RCC 7860 (cell line): ENCODE measurements at regions not wholly inside any gene's neighbourhood (a gene's known extent, or its start where the extent isn't known, plus 50 kb on each side); places are given as distances from the start of the nearest gene placed in this dataset.

Experiments
- DNase-seq: peaks from one replicate; pipeline ENCODE4 v3.0.0-alpha.2; 2015; ENCODE audit warnings: low spot score
- FAIRE-seq: peaks from 2 replicates; lab custom pipeline; 2012; peaks lifted over from hg19 to GRCh38; lab: Jason Lieb, UNC

DNA sequence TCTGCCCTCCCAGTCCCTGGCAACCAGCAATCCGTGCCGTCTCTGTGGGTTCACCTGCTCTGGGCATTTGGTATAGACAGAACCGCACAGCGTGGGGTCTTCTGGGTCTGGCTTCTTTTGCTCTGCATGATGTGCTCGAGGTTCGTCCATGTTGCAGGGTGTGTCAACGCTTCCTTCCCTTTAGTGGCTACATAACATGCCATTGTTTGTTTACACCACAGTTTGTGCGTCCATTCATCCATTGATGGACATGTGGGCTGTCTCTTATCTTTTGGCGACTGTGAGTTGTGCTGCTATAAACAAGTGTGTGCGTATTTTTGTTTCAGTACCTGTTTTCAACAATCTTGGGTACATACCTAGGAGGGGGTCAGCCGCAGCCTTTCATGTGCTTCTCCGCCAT is 149.5 kb upstream of the RPS6KA2 start:
- no peak for FAIRE-seq
- DNase-seq: no peak

DNA sequence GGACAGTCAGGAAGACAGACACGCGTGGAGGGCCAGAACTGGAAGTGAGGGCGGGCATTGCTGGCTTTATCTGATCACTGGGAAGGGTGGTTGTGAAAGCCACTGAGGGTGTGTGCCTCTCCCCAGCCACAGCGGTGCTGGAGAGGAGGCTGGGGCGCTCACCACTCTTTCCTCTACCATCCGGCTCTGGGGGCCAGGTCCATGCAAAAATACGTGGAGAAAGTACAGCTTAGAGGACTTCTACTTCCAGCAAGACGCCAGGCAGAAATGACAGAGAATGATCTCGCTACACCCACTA is 148.8 kb upstream of the RPS6KA2 start:
- FAIRE-seq: no peak
- DNase-seq: no peak

DNA sequence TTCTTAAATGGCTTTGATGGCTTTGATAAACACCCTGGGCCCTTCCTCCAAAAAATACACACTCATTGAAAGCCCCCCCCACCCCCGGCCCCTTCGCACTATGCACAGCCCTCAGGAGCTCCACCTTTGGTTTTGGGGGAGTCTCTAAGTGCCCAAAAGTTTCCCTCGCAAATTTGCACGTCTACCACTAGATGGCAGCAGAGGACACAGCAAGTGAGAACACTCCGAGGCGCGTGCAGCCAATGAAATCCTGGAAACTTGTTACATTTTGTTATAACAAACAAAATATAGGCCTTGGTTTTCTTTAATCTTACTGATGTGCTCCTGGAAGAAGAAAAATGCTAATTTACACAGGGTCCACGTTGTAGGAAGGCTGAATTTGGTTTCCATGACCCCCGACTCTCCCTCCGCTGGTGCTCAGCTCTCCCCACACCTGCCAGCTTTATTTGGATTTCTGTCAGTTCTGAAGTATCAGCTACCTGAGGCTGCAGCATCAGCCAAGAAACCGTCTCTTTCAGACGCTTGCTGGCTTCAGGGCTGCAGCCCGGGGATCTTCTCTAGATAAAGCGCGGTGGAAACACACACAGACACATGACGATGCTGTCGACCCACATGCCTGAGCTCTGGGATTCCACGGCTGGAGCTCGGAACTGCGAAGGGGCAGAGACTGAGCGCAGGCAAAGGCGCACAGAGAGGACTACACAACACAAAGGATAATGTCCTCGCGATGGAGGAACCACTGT is 148.3 kb upstream of the RPS6KA2 start:
- FAIRE-seq (no peak), DNase-seq (peak; percentile 39)

DNA sequence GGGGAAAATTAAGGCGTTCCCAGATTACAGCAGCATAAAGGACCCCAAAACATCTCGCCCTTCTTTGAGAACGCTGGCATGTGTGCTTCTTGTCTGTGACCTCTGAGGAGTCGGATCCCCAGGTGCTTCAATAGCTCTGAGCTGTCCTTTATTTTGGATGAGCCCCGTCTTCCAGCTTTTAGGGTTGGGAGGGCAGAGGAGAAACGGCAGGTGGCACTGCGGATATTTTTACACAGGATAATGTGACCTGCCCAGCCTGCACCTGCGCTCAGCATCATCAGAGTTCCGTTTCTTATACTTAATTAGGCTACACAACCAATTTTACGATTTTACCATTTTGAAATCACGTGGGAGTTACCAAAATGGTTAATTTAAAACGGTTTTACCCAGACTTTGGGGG is 147.7 kb upstream of the RPS6KA2 start:
- DNase-seq: no peak
- FAIRE-seq: no peak

DNA sequence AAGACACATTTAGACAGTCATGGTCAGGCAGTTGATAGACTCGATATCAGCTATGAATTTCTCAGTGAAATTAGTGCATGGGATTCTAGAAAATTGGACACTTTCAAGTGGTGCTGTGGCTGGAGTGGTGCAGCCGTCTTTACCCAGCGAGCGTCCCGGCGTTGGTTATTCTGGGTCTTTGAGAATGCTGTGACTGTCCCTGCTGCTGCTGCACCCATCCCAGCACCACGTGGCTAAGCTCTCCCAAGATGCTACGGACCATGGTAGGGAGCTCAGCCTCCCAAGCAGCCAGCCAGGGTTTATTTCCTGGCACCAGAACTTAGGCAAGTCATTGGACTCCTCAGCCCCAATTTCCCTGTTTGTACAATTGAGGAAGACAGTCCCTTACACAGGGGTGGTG is 147.2 kb upstream of the RPS6KA2 start:
- FAIRE-seq: no peak
- DNase-seq: no peak

DNA sequence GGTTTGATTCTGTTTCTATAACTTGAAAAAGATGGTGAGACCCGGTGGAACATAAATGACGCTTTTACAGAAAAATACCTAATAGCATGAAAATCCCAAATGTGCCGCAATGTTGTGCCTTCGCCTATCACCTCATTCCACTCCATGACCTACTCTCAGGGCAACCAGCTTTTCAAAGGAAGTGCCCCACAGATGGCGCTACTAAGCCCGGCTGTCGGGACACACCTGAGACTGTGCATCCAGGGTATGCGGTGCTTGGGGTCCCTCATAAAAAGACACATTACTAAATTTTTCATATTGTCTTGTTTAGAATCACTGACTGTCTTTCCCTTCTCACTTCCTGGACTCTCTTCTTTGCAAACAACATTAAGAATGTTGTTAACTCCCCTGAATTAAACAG is 145.5 kb upstream of the RPS6KA2 start:
- FAIRE-seq: no peak
- DNase-seq: no peak

DNA sequence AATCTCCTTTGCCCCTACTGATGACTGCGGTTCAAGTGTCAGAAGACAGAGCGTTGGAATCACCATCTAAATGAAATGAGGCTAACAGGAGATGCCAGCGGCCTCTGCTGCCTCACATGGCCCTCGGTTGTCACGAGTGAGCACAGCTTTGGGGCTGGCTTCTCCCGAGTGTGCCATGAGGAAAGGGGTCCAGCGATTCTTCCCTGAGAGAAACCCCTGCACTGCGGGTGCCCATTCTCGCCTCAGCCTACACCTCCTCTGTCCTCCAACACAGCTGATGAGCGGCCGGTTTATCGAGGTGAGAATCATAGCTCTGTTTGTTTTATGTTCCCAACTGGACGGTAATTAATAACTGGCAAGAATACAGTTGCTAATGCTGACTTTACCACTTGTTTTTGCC is 144.7 kb upstream of the RPS6KA2 start:
- no peak for FAIRE-seq
- DNase-seq: no peak

DNA sequence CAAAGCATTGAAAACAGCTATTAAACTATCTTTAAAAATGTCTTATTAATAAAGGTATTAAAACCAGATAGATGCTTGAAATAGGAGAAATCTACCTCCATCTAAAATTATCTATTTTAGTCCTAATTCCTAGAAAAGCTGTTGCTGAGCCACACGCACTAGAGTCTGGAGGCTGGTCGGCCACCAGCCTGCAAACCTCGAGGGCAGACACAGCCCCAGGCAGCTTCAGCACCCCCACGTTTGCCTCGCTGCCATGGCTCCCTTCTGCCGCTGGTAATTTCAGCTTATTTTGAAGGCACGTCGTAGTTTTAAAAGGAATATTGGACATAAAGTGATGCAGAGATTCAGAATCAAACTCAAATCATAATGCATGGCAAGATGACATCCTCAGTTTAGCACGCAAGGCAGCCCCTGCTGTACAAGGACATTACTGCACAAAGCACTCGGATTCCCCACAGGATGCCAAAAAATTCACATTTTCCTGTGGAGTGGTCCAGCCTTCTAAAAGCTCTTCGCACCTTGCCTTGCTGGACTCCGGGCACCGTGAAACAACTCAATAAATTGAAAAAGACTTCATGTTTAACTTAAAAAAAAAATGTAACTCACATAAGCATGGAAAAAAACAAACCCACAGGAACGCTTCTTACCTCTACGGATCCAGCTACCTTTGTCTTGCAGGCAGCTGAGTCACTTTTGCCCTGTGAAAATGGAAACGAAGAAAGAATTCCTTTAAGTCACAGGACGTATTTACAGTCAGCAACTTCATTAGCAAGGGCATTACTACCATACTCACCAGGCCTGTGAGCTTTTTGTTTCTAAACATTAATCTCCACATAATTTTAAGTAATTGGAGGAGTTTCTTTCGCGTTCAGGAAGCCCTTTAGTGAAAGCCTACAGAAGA is 143.4 kb upstream of the RPS6KA2 start:
- FAIRE-seq: no peak
- DNase-seq: no peak

DNA sequence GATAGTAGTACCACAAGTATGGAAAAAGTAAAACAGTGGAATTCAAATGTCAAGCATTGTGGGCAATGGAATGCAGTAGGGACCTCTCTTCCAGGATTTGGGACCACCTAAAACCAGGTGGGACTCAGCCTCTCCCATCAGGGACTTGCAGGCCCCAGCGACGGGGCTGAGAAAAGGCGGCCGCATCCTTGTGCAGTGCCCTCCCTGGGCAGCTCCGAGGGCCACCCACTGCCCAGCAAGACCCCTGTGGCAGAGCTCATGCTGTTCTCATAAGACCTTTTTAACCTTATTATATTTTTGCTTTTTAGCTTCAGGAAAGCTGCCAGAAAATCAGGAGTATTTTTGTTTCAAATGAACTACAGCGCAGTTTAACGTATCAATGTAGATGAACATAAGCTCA is 142.6 kb upstream of the RPS6KA2 start:
- DNase-seq (no peak), FAIRE-seq (no peak)

DNA sequence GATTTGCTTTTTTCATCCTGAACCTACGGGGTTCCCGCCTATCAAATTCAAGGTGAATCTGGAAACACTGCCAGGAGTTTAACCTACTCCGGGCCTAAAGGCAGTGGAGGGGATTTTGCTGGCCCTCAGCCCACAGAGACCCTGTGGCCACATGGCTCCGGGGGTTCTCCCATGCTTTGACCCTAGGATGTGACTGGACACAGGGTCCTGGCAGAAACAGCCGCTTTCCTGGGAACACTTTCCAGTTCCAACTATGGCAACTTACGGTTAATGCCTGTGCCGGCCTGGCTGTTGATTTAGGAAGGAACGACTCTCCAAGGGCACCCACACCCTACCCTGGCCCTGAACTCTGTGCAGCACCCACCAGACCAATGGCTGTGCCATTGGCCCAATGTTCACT is 141.7 kb upstream of the RPS6KA2 start:
- FAIRE-seq (no peak), DNase-seq (no peak)

DNA sequence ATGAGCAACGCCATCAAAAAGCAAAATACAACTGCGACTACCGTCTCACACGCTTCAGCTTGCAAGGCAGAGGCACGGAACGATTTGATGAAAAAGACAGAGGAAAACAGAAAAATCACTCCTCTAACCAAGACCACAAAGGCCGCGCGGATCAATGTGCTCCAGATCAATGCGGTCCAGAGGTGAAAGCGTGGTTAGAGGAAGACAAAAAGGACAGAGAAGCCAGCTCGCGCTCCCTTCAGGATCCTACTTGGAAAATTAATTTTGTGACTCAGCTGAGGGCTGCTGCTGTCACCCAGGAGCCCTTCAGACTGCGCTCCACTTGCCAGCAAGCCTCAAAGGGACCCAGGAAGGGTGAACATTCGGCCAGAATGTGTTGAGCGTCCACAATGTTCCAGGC is 140.2 kb upstream of the RPS6KA2 start:
- DNase-seq (no peak), FAIRE-seq (no peak)

DNA sequence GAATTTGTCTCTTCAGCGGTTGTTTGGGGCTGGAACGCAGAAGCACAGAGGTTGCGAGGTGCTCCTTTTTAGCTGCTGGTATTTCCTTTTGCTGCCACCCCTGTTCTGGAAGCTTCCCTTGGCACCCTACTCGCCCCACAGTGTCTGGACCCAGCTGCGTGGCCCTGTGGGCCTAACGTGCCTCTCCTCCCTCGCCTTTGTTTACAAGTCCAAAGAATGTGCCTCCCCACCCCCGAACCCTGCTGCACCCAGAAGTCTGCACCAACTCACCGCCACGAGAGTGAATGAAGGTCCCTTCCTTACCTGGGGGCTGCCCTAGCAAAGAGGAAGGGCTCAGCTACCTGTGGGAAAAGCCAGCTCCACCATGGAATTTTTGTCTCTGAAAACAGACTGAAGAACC is 139.7 kb upstream of the RPS6KA2 start:
- DNase-seq (no peak), FAIRE-seq (no peak)

DNA sequence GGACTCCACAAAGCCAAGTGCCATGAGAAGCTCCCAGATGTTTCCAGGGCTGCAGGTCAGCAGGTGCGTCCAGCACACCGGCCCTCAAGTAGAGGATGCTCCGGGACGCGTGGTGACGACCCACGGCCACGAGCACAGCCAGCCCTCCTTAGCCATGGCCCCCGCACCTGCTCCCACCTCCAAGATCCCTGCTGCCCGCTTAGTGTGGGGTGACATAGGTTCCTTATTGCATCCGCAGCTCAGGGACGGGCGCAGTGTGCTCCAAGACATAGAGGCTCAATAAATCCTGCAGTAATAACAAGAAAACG is 138.1 kb upstream of the RPS6KA2 start:
- DNase-seq (no peak), FAIRE-seq (no peak)

DNA sequence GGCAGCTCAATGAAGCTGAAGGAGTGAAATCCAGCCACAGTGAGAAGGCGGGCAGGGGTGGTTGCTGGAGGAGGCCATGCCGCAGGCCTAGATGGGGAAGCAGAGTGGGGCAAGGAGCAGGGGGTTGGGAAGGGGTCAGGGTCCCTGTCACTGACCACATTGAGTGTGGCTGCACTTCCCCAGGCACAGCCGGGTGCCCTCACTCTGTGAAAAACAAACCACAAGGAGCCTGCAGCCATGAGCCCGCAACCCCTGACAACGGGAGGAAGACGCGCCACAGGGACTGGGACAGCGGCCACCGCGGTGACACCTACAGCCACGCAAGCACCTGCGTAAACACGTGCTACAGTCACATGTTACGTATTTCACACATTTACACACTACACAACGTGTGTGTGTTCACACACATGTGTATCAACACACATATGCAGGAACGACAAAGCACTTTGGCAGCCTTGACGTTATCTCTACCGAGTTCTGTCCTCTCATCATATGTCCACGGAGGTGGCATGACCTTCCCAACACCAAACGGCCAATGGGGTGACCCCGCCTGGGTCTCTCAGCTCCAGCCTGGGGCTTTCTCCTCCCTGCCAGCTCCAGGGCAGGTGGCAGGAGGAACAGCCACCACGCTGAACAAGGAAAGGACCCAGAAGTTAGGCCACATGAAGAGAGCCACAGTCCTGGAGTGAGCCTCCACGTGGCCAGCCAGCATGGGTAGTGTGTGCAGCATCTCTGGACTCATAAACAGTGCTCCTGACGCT is 137.6 kb upstream of the RPS6KA2 start:
- FAIRE-seq (no peak), DNase-seq (no peak)

DNA sequence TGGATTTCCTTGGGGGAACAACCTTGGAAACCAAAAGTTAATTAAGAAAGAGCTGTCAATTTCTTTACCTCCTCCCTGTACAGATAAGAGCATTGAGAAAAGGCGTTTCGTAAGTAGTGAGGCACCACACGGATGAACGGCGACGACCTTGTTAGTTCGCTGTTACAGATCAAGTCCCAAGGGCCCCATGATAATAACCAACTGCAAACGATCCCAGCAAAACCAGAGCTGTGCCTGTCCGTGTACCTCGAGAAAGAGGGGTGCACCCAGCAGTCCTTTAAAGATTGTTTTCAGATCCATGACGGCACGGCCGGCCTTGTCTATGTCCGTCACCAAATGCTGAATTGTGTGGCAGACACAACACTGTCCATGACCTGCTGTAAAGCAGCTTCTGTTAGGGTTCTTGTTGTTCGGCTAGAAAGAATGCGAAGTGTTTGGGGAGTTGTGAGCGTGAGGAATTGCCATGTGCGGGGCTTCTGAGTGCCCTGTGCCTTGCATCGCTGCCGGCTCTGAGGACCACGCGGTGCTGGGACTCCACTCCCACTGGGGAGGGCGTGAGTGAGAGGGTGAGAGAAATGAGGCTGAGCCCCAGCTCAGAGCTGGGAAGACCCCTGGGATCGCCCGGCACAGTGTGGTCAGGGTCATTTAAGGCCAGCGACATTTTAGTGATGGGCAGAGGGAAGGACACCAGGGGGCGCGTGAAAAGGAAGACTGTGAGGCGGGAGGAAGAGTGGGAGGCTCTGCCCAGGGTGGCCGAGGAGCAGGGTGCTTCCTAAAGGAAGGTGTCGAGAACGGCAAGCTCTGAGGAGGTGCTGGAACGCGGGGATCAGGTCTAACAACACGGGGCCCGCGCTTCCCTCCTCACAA is 136.8 kb upstream of the RPS6KA2 start:
- FAIRE-seq (no peak), DNase-seq (no peak)

DNA sequence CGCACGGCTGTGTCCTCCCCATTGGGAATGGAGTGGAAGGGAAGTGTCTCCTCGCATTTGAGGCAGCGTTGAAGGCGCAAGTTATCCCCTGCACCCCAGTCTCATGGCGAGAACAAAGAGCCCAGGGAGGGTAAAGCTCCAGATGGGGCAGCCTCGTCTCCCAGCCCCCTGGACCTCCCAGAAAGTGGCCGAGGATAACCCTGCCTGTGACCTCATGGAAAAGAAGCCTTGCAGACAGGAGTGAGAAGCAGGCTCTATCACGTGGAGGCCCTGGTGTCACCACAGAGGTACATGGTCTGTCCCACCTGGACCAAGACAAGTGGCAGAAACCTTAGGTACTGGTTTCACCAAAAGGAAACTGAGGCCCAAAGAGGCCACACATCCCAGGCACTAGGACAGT is 134.8 kb upstream of the RPS6KA2 start:
- DNase-seq: no peak
- no peak for FAIRE-seq

DNA sequence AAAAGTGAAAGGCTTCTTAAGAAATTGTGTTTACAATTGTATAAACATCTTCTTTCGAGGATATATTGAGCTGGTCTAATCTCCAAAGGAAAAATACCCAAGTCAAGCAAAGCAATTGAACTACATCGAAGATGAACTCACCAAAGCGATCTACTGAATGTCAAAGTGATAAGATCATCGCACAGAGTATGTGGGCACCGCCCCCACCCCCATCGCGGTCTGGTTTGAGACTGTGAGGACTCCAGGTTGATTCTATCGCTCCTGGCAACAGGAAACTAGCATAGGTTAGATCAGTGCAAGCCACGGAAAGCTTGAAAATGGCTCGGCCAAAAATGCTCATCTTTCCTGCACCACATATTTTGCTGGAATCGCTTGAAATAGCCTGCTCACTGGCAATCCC is 133.2 kb upstream of the RPS6KA2 start:
- no peak for FAIRE-seq
- no peak for DNase-seq

DNA sequence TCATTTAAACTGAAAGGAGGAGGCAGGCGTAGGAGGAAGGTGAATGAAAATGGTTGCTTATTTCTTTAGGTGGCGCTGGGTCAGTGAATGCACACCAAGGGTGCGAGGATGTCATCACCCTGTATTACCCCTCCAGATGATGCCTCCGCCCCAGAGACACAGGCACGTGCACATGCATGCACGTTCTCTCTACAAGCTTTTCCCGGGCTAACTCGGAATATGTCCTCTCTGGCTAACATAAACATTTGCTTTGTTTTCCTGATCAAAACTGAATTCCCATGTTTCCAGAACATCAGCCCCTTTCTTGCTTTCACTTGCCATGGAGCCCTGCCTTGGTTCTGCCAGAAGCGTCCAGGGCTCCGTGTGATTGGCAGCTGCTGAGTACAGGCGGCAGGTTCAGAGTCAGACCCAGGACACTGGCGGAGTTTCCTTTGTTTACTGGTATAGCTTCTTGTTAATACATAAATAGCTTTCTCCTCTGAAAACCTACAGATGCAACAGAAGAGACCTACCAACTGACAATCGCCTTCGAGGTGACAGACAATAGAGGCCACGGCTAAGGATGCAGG is 131.2 kb upstream of the RPS6KA2 start:
- no peak for DNase-seq
- FAIRE-seq: no peak

DNA sequence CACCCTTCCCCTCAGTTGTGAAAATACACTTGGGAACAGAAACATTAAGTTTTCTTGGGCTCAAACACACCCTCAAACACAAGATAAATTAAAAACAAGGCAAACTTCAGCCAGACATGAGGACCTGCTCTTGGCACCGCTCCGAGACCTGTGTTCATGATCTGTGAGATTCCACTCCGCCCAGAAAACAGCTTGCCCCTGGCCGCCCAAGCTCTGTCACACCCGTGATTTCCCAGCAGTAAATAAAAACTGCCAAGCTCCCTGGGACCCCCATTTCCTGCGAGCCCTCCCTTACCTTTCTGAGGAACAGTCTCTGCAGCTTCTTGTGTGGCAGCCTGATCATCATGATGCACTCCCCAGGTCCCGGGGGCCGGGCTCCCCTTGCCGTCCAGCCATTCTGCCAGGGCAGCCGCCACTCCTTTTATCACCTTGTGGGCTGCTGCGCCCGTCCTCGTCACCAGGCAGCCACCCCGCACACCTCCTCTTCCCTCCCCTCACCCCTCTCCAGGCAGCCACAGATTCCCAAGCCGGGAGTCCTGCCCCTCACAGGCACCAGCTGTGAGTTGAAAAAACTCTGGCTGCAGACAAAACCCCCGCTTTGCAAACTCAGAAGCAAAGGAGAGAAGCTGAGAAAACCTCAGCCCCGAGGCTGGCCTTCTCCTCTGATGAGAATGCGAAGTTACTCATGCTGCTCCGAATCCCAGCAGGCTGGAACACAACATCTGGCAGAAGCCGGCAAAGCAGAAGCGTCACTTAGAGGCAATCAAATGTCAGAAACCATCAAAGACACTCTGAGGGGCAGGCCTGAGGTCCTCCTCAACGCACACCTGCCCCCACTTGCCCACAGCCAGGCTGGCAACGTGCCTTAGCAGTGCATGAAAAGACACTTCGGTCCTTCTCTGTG is 130.4 kb upstream of the RPS6KA2 start:
- FAIRE-seq (no peak), DNase-seq (no peak)
